Retinal pigment epithelial cell (primary cell): ENCODE measurements at regions not wholly inside any gene's neighbourhood (a gene's known extent, or its start where the extent isn't known, plus 50 kb on each side); places are given as distances from the start of the nearest gene placed in this dataset.
"Not testable (repeated sequence)": the region's sequence is repeated elsewhere in the genome, so short reads cannot be mapped to it uniquely, and the experiment has no call there.

ENCODE experiments used
- DNase-seq: peaks from one replicate; pipeline ENCODE4 v3.0.0-alpha.2; 2010; ENCODE audit warnings: low read depth
- H3K4me3 ChIP-seq: 2 replicates; pipeline ENCODE4 v1.5.1; 2011; ENCODE audit warnings: mild to moderate bottlenecking, low read length, control low read depth, moderate library complexity
- CTCF ChIP-seq: conservative IDR thresholded peaks from 2 replicates; pipeline ENCODE4 v1.5.1; 2011; ENCODE audit warnings: low read depth, low read length, control low read depth, inconsistent platforms

GRCh38 chrX:123788193-123788592, 55.3 kb upstream of the THOC2 start:
- DNase-seq, H3K4me3 ChIP-seq: not testable (repeated sequence)

- DNase-seq, result no peak
Observed at GRCh38 chrX:123788744-123789143, 55.9 kb upstream of the THOC2 start.

GRCh38 chrX:123797543-123798447, 62.1 kb upstream of the XIAP start:
- H3K4me3 ChIP-seq, result no peak overlapping the region
- DNase-seq, result peak; percentile 41
- TF ChIP-seq CTCF, result no peak

More at GRCh38 chrX:123788744-123789143, 55.9 kb upstream of the THOC2 start:
- no peak overlapping the region for H3K4me3 ChIP-seq
- TF ChIP-seq CTCF, result no peak

GRCh38 chrX:123798706-123799430, 61.0 kb upstream of the XIAP start:
- not testable (repeated sequence) for H3K4me3 ChIP-seq, DNase-seq

GRCh38 chrX:123801901-123802300, 58.0 kb upstream of the XIAP start:
- no peak overlapping the region for H3K4me3 ChIP-seq
- no peak for TF ChIP-seq CTCF
- DNase-seq, result no peak

GRCh38 chrX:123803331-123803983, 56.4 kb upstream of the XIAP start:
- H3K4me3 ChIP-seq, result no peak overlapping the region
- no peak for DNase-seq
- TF ChIP-seq CTCF, result no peak

GRCh38 chrX:123803984-123804365, 55.9 kb upstream of the XIAP start:
- not testable (repeated sequence) for DNase-seq, H3K4me3 ChIP-seq

- no peak for DNase-seq
- no peak overlapping the region for H3K4me3 ChIP-seq
- no peak for TF ChIP-seq CTCF
Observed at GRCh38 chrX:123807835-123808416, 51.9 kb upstream of the XIAP start.
